ENCODE measurements at regions not wholly inside any gene's neighbourhood (a gene's known extent, or its start where the extent isn't known, plus 50 kb on each side); places are given as distances from the start of the nearest gene placed in this dataset.
A peak's percentile ranks its signal among the peaks of the same experiment; 100 is the strongest.

DNA sequence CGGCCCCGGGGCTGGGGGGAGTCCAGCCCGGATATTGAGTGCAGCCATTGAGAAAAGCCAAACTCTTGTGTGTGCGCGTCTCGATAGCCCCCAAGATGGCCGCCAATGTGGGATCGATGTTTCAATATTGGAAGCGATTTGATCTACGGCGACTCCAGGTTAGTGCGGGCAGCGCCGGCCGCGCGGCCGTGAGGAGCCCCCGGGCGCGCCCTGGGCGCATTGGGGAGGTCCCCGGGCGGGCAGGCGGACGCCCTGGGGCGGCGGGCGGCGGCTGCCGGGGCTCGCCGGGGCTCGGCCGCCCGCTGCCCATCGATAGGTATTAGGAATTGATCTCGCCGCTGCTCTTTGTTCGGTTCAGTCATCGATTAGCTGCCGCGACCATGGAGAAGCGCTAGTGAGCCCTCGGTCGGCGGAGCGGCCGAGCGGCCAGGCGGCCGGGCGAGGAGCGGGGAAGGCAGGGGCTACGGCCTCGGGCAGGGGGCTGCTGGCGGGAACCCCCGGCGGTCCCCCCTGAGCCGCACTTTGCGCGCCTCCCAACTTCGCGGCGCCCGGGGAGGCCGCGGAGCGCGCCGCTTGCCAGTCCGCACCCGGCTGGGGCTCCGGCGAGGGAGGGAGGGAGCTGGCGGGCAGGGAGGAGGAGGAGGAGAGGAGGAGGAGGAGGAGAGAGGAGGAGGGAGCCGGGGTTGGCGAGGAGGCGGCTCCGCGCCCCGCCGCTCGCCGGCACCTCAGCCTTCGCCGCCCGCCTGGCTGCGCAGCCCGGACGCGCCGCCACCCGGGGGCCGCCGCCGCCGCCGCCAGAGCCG lies 113.9 kb upstream of the MYL2 start, which contains the start of gene CUX2:
Gene CUX2, plus strand, starts transcription at position 83 of the 803 bp plus-strand sequence.
- DNase-seq, result peak; percentile 26

DNA sequence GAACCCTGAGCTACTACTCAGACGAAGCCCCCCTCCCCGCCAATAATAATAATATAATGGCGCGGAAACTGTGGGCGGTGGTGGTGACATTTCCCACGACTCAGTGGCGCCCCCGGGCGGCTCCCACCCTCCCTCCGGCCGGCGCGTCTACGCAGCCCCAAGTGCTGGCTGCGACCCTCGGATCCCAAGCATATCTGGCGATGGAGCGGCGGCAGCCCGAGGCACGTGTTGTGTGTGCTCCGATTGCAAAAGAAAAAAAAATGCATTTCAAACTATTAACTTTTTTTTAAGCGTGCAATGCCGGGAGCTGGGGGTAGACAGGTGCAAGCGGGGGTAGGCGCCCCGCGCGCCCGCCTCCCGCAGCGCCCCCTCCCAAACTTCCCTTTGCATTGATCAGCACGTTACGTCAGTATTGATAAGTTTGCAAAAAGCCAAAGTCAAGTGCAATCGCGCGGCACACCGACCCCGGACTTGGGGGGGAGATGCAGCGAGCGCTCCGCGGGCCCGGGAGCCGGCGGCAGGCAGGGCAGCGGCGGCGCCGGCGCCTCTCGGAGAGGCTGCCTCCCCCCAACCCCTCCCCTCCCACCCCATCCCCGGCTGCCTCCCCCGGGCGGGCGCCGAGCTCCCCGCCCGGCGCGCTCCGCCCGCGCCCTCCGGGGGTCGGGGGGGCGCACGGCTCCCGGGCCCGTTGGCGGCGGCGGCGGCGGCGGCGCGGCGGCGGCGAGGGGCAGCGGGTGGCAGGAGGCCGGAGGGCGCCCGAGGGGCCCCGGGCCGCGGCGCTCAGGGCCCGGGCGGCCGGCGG lies 113.1 kb upstream of the MYL2 start:
- no peak for DNase-seq

DNA sequence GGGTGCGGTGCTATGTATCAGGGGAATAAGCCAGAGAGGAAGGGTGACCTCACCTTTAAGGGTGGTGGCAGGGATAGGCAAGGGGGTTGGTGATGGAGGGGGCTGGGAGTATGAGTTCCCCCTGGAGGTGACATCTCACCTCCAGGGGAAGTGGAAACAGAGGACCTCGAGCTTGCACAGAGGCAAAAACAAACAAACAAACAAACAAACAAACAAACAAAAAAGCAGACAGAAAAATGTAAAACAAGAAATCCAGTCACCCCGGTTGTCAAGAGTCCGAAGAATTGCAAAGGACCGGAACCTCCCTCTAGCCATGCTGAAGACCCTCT lies 112.2 kb upstream of the MYL2 start:
- DNase-seq, result no peak

DNA sequence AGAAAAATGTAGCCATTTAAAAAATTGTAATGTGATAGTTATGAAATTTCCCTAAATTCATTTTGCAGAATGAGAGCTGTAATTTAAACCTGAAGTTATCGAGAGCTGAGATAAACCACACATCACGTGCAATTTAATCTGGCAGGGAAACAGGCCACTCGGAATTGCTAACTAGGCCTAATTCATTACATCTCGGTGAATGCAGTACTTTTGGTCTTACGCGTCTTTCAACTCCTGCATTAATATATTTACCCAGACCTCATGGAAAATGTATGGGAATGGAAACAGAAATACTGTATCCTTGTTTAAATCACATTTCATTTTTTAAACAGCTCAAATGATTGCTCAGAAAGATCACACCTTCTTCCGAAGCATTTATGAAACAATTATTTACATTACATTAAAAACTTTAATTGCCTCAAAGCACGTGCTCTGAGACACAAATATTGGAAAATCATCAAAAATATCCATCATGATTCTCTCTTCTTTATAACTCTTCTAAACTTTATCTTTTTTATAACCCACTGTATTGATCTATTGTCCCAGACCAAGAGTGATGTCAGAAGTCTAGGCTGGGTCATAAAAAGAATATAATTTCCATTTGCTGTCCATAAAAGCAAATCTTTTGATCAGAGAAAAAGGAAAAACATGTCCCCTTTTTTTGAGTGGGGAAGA lies 111.7 kb upstream of the MYL2 start:
- DNase-seq, result no peak

DNA sequence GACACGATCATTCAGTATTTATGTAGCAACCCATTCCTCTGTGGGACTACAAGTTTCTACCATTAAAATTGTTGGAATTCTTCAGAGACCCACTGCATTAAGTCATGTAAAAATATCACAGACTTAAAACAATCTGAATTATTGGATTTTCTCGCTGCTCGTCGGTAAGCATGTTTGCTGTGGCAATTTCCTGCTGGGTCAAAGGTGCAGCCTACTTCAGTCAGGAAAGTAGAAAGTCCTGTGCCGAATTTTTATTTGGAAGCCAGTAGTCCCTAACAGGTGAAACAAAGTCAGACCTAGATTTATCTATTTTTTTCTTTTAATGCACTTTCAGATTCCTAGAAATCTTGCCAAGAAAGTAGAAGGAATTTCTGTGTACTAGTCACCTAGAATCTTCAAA lies 110.4 kb upstream of the MYL2 start:
- no peak for DNase-seq

DNA sequence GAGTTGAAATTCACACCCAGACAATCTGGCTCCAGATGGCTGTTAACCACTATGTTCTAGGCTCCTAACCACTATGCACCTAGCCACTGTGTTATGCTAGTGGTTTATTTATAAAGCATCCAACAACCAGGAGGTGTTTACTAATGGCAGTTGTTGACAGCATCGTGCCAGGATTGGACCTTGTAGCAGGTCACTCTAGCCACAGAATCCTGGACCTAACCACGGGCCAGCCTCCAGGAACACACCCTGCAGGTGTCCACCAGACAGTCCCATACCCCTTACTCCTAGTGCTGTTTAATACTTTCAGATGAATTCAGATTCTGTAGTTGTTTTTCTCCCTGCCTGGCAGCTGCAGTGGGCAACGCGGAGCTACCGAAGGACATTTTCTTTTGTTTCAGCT lies 109.4 kb upstream of the MYL2 start:
- DNase-seq, result peak; percentile 21

DNA sequence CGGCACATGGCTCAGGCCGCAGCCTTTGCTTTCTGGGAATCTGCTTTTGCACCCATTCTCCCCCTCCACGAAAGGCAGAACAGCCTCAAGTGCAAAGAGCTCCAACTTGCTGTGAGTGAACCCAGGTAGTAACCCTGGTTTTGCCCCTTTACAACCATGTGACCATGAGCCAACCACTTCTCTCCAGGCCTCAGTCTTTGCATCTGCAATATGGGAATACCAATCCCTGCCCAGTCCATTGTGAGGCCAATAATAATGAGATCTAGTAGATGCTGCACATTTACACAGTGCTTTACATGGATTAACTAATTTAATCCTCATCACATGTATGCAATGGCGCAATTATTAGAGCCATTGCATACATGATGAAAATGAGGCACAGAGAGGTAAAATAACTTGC lies 108.9 kb upstream of the MYL2 start:
- DNase-seq, result no peak

DNA sequence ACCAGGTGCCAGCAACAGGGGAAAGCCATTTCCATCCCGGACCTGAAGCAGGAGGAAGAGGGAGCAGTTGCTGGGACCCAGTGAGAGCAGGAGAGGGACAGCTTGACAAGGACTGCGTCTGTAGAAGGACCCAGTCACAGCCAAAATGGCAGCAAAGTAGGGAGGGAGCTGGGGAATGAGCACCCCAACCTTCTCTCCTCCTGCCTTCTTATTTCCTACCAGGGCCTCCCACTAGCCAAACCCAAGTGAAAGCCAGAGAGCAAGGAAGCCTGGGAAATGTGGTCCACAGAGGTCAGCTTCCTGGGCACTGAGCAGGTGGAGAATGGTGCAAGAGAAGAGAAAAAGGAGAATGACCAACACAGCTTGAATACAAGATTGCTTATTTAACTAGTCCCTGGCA lies 108.5 kb upstream of the MYL2 start:
- no peak for DNase-seq

DNA sequence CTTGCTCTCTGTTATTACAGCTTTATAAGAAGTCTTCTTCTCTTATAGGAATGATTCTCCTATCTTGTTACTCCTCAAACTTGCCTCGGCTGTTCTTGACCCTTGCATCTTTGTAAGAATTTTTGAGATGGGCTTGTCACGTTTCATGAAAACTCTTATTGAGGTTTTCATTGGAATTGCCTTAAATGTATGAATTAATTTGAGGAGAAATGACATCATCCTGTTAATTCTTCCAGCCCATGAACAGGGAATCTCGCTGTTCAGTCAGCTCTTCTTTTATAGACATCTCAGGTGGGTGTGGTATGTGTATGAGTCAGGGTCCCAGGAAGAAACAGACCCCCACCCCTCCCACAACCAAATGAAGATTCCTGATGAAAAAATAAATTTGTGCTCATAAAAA lies 107.1 kb upstream of the MYL2 start:
- no peak for DNase-seq

DNA sequence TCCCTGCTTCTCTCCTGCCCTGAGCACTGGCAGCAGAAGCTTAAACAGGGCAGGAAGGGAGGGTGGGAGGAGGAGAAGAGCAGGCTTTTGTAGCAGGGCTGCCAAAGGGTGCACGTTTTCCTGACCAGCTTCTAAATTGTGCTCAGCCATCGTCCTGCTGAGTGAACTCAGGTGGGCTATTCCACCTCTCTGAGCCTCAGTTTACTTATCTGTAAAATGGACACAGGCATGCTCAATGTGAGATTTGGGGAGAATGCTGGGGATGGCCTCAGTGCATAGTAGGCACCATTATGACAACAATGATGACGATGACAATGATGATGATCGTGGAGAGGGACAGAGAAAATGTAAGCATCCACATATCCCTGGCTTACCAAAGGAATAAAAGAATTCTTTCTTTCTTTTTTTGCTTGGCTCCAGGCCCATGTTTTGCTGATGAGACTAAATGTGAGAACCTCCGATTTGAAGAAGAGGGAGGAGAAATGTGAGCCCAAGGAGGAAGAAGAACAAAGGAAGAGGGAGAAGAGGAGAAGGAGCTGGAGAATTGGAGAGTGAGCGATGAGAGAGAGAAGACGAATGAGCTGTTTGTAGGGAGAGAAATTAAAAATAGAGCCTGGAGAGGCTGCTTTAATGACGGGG lies 105.5 kb upstream of the MYL2 start:
- DNase-seq, result no peak

DNA sequence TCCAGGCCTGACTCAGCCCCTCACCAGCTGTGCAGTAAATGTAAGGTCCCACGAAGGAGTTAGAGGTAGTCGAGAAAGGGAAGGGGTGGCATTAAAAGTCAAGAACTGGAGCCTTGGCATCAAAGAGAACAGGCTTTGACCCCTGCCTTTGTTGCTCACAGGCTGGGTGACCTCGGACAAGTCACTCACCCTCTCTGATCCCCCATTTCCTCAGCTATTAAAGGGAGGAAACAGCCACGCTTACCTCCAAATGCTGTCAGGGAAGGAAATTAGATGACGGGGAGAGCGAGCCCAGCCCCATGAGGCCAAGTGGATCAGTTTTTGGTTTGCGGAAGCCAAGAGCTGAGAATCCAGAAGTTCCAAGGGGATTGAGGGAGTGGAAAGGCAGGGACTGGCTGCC lies 104.9 kb upstream of the MYL2 start:
- DNase-seq, result no peak

DNA sequence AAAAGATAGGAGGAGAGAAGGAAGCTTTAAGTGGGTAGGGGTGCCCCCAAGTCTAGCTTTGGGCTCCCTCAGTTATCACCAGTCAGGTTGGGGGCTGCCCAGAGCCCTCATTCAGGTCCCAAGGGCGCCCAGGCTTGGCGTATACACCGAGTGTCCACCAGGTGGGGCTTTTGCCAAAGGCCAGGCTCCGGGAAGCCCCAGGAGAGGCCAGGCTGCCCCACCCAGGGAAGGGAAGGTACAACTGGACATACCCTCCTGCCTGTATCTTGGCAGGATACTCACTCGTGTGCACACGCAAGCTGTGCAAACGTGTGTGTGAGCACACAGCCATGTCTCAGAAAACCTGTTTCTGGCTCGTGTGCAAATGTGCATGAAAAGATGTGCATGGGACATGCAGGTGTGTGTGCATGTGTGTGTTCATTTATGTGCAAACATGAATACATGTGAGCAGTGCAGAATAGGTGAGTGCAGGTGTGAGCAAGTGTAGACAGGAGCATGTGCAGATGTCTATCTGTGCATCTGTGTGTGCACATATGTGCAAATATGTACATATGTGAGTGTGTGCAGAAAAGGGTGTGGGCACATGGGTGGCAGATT lies 103.9 kb upstream of the MYL2 start:
- DNase-seq, result peak; percentile 73

DNA sequence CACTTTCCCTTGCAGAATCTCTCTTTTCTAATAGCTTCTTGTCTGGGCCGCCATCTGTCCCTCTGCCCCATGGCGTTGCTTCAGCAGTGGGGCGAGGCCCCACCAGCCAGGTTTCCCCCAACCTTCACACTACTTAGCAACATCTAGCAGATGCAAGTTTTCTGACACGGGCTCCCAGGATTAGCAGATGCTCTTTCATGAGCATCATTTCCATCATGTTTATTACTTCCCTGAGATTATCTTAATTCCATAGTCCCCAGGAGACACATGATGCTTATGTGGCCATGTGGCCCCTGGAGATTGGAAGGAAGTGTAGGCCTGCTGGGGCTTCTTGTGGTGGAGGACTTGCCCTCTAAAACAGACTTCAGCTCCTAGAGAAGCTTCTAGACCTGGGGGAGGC lies 102.0 kb upstream of the MYL2 start:
- no peak for DNase-seq

DNA sequence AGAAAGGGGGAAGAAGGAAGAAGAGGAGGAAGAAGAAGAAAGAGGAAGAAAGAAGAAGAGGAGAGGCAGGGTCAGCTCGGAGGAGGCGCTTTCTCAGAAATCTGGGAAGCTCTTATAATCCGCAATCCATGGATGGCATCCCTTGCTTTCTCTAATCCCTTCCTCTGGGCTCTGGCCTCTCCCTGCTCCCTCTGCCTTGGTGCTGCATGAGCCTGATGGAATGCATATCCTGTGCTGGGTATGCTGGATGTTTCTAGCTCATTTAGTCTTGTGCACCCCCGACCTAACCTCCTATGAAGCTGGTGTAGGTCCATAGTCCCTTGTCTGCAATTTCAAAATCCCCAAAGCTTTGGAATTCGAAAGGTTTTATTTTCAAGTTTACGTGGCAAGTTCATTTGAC lies 94.2 kb upstream of the MYL2 start:
- no peak for DNase-seq

DNA sequence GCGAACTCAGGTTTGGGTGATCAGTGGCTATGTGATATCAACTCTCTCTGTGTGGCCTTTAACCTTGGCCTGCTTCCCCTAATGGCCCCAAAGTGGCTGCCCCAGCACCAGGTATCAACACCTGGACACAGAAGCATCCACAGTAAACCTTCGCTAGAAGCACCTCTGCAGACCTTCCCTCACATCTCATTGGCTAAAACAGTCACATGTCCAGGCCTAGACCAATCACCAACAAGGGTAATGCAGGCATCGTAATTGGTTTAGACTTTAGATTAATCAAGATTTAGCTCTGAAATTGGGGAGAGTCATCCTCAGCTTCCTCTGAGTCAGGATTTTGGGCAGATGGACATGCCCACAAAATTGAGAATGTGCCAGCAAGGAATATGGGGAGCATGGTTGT lies 92.5 kb upstream of the MYL2 start:
- DNase-seq, result no peak

DNA sequence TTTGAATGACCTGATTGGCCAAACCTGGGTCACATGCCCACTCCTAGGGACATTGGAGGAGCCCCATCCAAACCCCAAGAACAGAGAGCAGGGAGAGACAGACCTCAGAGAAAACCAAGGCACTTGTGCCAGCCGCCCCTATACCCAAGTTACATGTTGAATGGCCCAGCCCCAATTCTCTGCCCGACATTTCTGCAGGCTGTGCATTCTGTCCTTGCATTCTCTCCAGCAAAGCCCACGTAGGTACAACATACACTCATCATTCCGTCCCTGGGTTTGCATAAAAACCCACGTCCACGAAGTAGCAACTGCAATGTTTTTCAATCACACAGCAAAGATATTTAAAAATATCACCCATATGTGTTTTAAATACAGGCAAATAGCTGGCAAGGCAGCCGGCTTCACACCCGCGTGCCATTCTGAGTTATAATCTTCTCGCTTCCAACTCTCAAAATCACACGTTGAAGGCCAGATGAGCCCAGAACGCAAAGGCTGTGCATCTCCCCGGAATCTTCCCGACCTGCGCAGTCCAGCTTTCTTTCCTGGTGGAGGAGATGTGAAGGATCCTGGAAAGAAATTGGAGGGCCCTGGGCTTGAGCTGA lies 91.7 kb upstream of the MYL2 start:
- no peak for DNase-seq

DNA sequence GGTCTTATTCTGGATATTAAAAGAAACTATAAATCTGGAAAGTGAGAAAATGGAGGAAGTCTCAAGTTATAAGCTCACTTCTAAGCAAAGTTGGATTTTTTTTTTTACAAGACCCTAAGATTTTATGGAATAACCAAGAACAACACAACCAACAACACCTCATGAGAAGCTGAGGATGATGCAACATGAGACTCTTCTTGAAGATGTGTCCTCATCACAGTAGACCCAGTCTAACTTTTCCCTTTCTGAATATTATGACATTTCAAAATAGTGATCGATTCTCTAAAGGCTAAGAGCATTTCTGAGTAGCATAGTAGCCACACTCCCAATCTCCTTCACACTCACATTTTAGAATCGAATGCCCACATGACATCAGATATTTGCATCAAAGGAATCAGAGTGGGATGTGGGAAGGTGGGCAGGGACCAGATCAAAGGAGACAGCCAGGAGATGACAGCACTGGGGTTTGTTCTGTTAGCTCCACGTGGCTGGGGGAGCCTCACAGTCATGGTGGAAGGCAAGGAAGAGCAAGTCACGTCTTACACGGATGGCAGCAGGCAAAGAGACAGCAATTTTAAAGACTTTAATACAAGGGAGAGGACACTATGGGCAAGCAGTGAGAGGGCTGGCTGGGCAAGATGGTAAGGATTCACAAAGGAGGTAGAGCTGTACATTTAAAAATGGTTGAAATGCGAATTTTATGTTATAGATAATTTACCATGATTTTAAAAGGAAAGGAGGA lies 90.7 kb upstream of the MYL2 start:
- DNase-seq, result no peak

DNA sequence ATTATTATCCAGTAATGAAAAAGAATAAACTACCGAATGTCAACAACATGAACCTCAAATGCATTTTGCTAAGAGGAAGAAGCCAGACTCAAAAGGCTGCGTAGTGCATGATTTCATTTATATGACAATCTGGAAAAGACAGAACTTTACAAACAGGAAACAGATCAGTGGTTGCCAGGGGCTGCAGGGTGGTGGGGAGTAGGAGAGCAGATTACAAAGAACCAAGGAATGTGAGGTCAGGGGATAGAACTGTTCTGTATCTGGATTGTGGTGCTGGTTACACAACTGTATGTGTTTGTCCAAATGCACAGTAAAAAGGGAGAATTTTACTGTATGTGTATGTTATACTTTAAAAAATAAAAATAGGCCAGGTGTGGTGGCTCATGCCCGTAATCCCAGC lies 89.7 kb upstream of the MYL2 start:
- no peak for DNase-seq

DNA sequence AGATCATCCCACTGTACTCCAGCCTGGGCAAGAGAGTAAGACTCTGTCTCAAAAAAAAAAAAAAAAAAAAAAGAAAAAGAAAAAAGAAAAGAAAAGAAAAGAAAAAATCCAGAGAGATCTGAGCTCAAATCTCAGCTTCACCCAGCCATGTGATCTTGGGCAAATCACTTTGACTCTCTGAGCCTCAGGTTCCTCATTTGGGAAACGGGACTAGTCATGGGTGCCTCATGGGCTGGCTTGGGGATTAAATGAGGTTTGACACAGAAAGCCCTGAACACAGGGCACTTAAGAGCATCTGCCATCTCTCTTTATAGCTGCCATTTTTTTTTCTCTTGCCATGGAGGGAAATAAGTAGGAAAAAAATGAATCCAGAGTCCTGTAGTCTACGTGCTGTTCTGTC lies 86.2 kb upstream of the MYL2 start:
- no peak for DNase-seq

DNA sequence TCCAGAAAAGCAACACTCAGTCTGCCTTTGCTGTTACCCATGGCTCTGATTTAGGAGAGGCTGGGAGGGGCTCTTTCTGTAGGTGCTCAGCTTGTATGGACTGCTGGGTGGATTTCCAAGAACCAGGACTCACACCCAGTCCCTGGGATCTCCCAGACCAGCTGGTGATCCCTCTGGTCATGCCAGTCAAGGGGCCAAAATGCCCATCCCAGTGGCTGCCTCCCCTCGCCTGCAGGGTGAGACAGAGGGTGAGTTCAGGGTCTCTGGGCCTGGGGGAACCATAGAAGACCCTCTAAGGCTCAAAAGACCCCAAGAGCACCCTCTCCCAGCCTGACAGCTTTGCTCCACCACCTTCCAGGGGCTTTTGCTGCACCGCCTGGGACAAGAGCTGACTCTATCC lies 78.6 kb upstream of the MYL2 start:
- no peak for DNase-seq

DNA sequence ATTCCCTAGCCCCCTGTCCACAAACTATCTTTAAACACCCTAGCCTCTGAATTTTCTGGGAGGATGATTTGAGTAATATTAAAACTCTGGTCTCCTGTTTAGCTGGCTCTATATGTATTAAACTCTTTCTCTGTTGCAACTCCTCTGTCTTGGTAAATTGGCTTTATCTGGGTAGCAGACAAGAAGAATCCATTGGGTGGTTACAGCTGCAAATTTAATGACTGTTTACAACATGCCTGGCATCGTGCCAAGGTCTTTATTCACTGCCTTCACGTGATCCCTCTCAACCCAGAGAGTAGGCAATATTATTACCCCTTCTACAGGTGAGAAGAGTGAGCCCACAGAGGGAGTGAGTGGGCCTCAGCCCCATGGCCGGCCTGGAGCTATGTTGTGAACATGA lies 77.8 kb upstream of the MYL2 start:
- peak; percentile 14 for DNase-seq

DNA sequence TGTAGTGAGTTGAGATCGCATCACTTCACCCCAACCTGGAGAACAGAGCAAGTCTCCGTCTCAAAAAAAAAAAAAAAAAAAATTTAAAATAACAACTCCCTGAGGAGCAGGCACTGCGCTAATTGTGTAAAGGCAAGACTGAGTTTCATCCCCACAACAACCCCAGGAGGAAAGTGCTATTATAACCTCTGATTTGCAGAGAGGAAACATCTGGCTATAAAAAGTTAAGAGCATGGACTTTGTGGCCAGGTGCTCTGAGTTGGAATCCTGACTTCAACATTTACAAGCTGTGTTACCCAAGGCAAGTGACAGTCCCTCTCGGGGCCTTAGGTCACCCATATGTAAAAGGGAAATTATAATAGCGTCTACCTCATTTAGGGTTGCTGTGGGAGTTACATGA lies 76.0 kb upstream of the MYL2 start:
- DNase-seq, result no peak
